Smooth muscle cell (in vitro differentiated cells): ENCODE measurements at regions not wholly inside any gene's neighbourhood (a gene's known extent, or its start where the extent isn't known, plus 50 kb on each side); places are given as distances from the start of the nearest gene placed in this dataset.

ENCODE experiments used
- DNase-seq: peaks from one replicate; lab custom pipeline; 2025; ENCODE audit not compliant: unreplicated experiment; lab: John Stamatoyannopoulos, UW
- H2AFZ ChIP-seq: fragments of 200-600 bp; sonication (generic); 2 replicates; pipeline ENCODE4 v1.6.0; 2016; ENCODE audit warnings: antibody characterized with exemption, low read depth, mild to moderate bottlenecking
- H3F3A ChIP-seq: fragments of 200-600 bp; sonication (generic); 2 replicates; pipeline ENCODE4 v1.6.0; 2017; ENCODE audit warnings: antibody characterized with exemption, low read depth
- H3K27ac ChIP-seq: fragments of 200-600 bp; sonication (generic); 2 replicates; pipeline ENCODE4 v1.5.1; 2016; ENCODE audit warnings: low read depth, mild to moderate bottlenecking
- H3K27me3 ChIP-seq: fragments of 200-600 bp; sonication (generic); 2 replicates; pipeline ENCODE4 v1.6.1; 2016; ENCODE audit warnings: low read depth, mild to moderate bottlenecking
- H3K36me3 ChIP-seq: fragments of 200-600 bp; sonication (generic); 2 replicates; pipeline ENCODE4 v1.5.1; 2016; ENCODE audit warnings: low read depth
- H3K4me1 ChIP-seq: fragments of 200-600 bp; sonication (generic); 2 replicates; pipeline ENCODE4 v1.5.1; 2016; ENCODE audit warnings: low read depth
- H3K4me2 ChIP-seq: fragments of 200-600 bp; sonication (generic); 2 replicates; pipeline ENCODE4 v1.6.0; 2016; ENCODE audit warnings: mild to moderate bottlenecking
- H3K4me3 ChIP-seq: fragments of 200-600 bp; sonication (generic); 2 replicates; pipeline ENCODE4 v1.5.1; 2016; ENCODE audit warnings: mild to moderate bottlenecking
- H3K79me2 ChIP-seq: fragments of 200-600 bp; sonication (generic); 2 replicates; pipeline ENCODE4 v1.6.0; 2016; ENCODE audit warnings: low read depth, mild to moderate bottlenecking
- H3K9ac ChIP-seq: fragments of 200-600 bp; sonication (generic); 2 replicates; pipeline ENCODE4 v1.6.0; 2016; ENCODE audit warnings: low read depth
- H3K9me3 ChIP-seq: fragments of 200-600 bp; sonication (generic); replicated peaks from 2 replicates; pipeline ENCODE4 v1.5.1; 2016; ENCODE audit warnings: low read depth
- H4K20me1 ChIP-seq: fragments of 200-600 bp; sonication (generic); 2 replicates; pipeline ENCODE4 v1.6.0; 2016; ENCODE audit warnings: low read depth
- CTCF ChIP-seq: fragments of 200-600 bp; sonication (generic); IDR thresholded peaks from 2 replicates; pipeline ENCODE4 v1.5.1; 2017; ENCODE audit warnings: borderline replicate concordance, mild to moderate bottlenecking, antibody characterized with exemption; ENCODE audit not compliant: insufficient read depth, poor library complexity, severe bottlenecking
- WGBS: methylation state at CpG from one replicate; pipeline ENCODE4 v1.1.7; 2016; ENCODE audit warnings: low lambda C conversion rate; 5-methylcytosine and 5-hydroxymethylcytosine counted together

GRCh38 chr7:113491305-113491704, 373.0 kb upstream of the SMIM30 start:
- Histone ChIP-seq H4K20me1 (no peaks in the 10 kb centered on the region), H3K4me2 (no peak overlapping the region), H3F3A (no peaks in the 10 kb centered on the region), H3K9ac (no peak overlapping the region), H3K4me1 (no peaks in the 10 kb centered on the region), H3K27me3 (no peaks in the 10 kb centered on the region), H3K9me3 (peaks cover 7% of the 10 kb centered on the region), H3K79me2 (no peaks in the 10 kb centered on the region), H3K27ac (no peak overlapping the region), H2AFZ (no peak overlapping the region), H3K36me3 (no peaks in the 10 kb centered on the region), H3K4me3 (no peak overlapping the region)
- no peak for DNase-seq
- 94% methylated on average over 2 of the region's 2 CpGs for WGBS
- no peak for TF ChIP-seq CTCF

DNA sequence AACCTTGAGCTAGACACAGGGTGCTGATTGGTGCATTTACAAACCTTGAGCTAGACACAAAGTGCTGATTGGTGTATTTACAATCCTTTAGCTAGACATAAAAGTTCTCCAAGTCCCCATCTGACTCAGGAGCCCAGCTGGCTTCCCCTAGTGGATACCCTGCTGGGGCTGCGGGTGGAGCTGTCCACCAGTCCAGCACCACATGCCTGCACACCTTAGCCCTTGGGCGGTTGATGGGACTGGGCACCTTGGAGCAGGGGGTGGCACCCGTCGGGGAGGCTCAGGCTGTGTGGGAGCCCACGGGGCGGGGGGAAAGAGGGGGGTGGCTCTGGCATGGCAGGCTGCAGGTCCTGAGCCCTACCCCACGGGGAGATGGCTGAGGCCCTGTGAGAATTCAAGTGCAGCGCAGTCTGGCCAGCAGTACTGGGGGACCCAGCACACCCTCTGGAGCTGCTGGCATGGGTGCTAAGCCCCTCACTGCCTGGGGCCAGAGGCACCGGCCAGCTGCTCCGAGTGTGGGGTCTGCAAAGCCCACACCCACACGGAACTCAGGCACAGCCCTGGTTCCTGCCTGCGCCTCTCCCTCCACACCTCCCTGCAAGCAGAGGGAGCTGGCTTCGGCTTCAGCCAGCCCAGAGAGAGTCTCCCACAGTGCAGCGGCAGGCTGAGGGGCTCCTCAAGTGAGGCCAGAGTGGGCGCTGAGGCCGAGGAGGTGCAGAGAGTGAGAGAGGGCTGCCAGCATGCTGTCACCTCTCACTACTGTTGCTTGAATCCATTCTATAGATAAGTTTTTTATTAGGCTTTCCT, 369.8 kb upstream of the SMIM30 start:
- no peaks in the 10 kb centered on the region for H3K79me2 ChIP-seq
- DNase-seq, result no peak
- no peaks in the 10 kb centered on the region for H3F3A ChIP-seq
- no peaks in the 10 kb centered on the region for H3K27me3 ChIP-seq
- no peak overlapping the region for H2AFZ ChIP-seq
- H4K20me1 ChIP-seq, result no peaks in the 10 kb centered on the region
- H3K27ac ChIP-seq, result no peak overlapping the region
- H3K4me3 ChIP-seq, result no peak overlapping the region
- peaks cover 7% of the 10 kb centered on the region for H3K9me3 ChIP-seq
- H3K4me1 ChIP-seq, result no peaks in the 10 kb centered on the region
- H3K4me2 ChIP-seq, result no peak overlapping the region
- H3K9ac ChIP-seq, result no peak overlapping the region
- whole genome bisulfite sequencing, result 80% methylated on average over 16 of the region's 16 CpGs
- H3K36me3 ChIP-seq, result no peaks in the 10 kb centered on the region
- no peak for TF ChIP-seq CTCF

GRCh38 chr7:113486548-113486947, 368.2 kb upstream of the SMIM30 start:
- no peaks in the 10 kb centered on the region for H3K4me1 ChIP-seq
- WGBS, result 71% methylated on average over 2 of the region's 2 CpGs

More at GRCh38 chr7:113486548-113486947, 368.2 kb upstream of the SMIM30 start:
- Histone ChIP-seq H3K36me3 (no peaks in the 10 kb centered on the region), H3K4me3 (no peak overlapping the region), H3K79me2 (no peaks in the 10 kb centered on the region), H3K27ac (no peak overlapping the region), H3K27me3 (no peaks in the 10 kb centered on the region), H3F3A (no peaks in the 10 kb centered on the region), H3K9me3 (no peaks in the 10 kb centered on the region), H4K20me1 (no peaks in the 10 kb centered on the region), H2AFZ (no peak overlapping the region), H3K9ac (no peak overlapping the region), H3K4me2 (no peak overlapping the region)
- DNase-seq, result no peak
- no peak for TF ChIP-seq CTCF
